HEK293 (cell line): ENCODE measurements at regions not wholly inside any gene's neighbourhood (a gene's known extent, or its start where the extent isn't known, plus 50 kb on each side); places are given as distances from the start of the nearest gene placed in this dataset.

Experiments used
- PRDM1 ChIP-seq: fragments of 450-650 bp; formaldehyde crosslinking; IDR thresholded peaks from 2 replicates; pipeline ENCODE4; 2016; ENCODE audit warnings: missing biosample characterization, missing genetic modification characterization
- REST ChIP-seq: fragments of 450-650 bp; formaldehyde crosslinking; IDR thresholded peaks from 2 replicates; pipeline ENCODE4 v1.5.1; 2016; ENCODE audit warnings: missing biosample characterization, missing genetic modification characterization
- ZBTB21 ChIP-seq: fragments of 450-650 bp; formaldehyde crosslinking; IDR thresholded peaks from 2 replicates; pipeline ENCODE4 v1.5.1; 2017; ENCODE audit warnings: missing biosample characterization, missing genetic modification characterization
- ZNF157 ChIP-seq: fragments of 450-650 bp; formaldehyde crosslinking; IDR thresholded peaks from 2 replicates; pipeline ENCODE4 v1.5.1; 2016; ENCODE audit warnings: missing biosample characterization, missing genetic modification characterization
- ZNF184 ChIP-seq: fragments of 450-650 bp; IDR thresholded peaks from 2 replicates; pipeline ENCODE4 v1.5.1; 2018; ENCODE audit warnings: missing biosample characterization, mild to moderate bottlenecking, missing genetic modification characterization
- ZNF335 ChIP-seq: fragments of 450-650 bp; formaldehyde crosslinking; conservative IDR thresholded peaks from 2 replicates; pipeline ENCODE4 v1.5.1; 2016; ENCODE audit warnings: missing biosample characterization, missing genetic modification characterization
- ZNF362 ChIP-seq: fragments of 450-650 bp; formaldehyde crosslinking; IDR thresholded peaks from 2 replicates; pipeline ENCODE4 v1.5.1; 2016; ENCODE audit warnings: missing biosample characterization, missing genetic modification characterization
- ZNF529 ChIP-seq: fragments of 450-650 bp; formaldehyde crosslinking; IDR thresholded peaks from 2 replicates; pipeline ENCODE4 v1.5.1; 2017; ENCODE audit warnings: missing genetic modification characterization, missing biosample characterization; ENCODE audit not compliant: insufficient replicate concordance
- ZNF707 ChIP-seq: fragments of 450-650 bp; formaldehyde crosslinking; IDR thresholded peaks from 2 replicates; pipeline ENCODE4 v1.5.1; 2016; ENCODE audit warnings: missing biosample characterization, missing genetic modification characterization
- ZNF843 ChIP-seq: fragments of 450-650 bp; formaldehyde crosslinking; IDR thresholded peaks from 2 replicates; pipeline ENCODE4 v1.5.1; 2016; ENCODE audit warnings: missing biosample characterization, missing genetic modification characterization
- ZSCAN23 ChIP-seq: fragments of 450-650 bp; formaldehyde crosslinking; IDR thresholded peaks from 2 replicates; pipeline ENCODE4 v1.5.1; 2016; ENCODE audit warnings: missing biosample characterization, missing genetic modification characterization
- TF ChIP-seq, protein P1 (sequence below): fragments of 450-650 bp; formaldehyde crosslinking; IDR thresholded peaks from 2 replicates; pipeline ENCODE4; 2016; ENCODE audit warnings: missing biosample characterization, missing genetic modification characterization
- TF ChIP-seq, protein P2 (sequence below): fragments of 450-650 bp; formaldehyde crosslinking; IDR thresholded peaks from 2 replicates; pipeline ENCODE4 v1.5.1; 2016; ENCODE audit warnings: missing biosample characterization, missing genetic modification characterization

DNA sequence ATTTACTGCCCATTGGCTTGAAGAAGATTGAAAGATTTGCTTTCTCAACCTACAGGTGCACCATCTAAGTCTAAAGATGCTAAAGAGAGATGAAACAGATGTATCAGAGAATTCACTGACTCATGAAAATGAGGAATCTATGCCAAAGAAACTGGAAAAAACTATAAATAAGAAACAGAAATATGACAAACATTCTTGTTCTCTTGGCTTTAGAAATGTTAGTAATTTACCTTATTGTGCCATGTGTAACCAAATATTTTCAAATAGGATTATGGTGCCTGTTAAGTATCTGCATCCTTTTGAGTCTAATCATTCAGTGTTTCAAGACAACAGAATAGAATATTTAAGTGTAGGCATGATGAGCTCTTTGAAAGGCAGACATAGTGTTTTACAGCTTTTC, 271.5 kb downstream of the MEX3B start:
- TF ChIP-seq ZNF707 (tag by site-specific recombination), result no peak
- TF ChIP-seq, protein P1, sequence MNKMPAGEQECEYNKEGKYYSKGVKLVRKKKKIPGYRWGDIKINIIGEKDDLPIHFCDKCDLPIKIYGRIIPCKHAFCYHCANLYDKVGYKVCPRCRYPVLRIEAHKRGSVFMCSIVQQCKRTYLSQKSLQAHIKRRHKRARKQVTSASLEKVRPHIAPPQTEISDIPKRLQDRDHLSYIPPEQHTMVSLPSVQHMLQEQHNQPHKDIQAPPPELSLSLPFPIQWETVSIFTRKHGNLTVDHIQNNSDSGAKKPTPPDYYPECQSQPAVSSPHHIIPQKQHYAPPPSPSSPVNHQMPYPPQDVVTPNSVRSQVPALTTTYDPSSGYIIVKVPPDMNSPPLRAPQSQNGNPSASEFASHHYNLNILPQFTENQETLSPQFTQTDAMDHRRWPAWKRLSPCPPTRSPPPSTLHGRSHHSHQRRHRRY (tag by site-specific recombination), result no peak
- TF ChIP-seq, protein P2, sequence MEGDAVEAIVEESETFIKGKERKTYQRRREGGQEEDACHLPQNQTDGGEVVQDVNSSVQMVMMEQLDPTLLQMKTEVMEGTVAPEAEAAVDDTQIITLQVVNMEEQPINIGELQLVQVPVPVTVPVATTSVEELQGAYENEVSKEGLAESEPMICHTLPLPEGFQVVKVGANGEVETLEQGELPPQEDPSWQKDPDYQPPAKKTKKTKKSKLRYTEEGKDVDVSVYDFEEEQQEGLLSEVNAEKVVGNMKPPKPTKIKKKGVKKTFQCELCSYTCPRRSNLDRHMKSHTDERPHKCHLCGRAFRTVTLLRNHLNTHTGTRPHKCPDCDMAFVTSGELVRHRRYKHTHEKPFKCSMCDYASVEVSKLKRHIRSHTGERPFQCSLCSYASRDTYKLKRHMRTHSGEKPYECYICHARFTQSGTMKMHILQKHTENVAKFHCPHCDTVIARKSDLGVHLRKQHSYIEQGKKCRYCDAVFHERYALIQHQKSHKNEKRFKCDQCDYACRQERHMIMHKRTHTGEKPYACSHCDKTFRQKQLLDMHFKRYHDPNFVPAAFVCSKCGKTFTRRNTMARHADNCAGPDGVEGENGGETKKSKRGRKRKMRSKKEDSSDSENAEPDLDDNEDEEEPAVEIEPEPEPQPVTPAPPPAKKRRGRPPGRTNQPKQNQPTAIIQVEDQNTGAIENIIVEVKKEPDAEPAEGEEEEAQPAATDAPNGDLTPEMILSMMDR, result no peak
- TF ChIP-seq ZNF362 (tag by site-specific recombination), result no peak
- no peak for TF ChIP-seq ZBTB21 (tag by site-specific recombination)
- no peak for TF ChIP-seq PRDM1 (tag by site-specific recombination)
- no peak for TF ChIP-seq ZNF843 (tag by site-specific recombination)
- TF ChIP-seq ZSCAN23 (tag by site-specific recombination), result no peak
- TF ChIP-seq ZNF157 (tag by site-specific recombination), result no peak
- TF ChIP-seq ZNF335, result no peak
- TF ChIP-seq ZNF529 (tag by site-specific recombination), result no peak
- no peak for TF ChIP-seq REST (tag by site-specific recombination)
- no peak for TF ChIP-seq ZNF184 (tag by site-specific recombination)
